ENCODE measurements at regions not wholly inside any gene's neighbourhood (a gene's known extent, or its start where the extent isn't known, plus 50 kb on each side); places are given as distances from the start of the nearest gene placed in this dataset.

- no peaks in the 10 kb centered on the region for H3K36me3 ChIP-seq (ENCODE audit: insufficient read depth, low read length)
- no peaks in the 10 kb centered on the region for H3K79me2 ChIP-seq (replicated peaks; ENCODE audit: insufficient read depth, low read length)
- TF ChIP-seq SMC3 (conservative IDR thresholded peaks at IDR 0.05; ENCODE audit: poor library complexity) (no peak), EZH2 (IDR thresholded peaks at IDR 0.05; ENCODE audit: borderline replicate concordance, insufficient read depth, low read length, poor library complexity, severe bottlenecking) (no peak), RAD21 (conservative IDR thresholded peaks at IDR 0.05) (no peak), TAF1 (IDR thresholded peaks at IDR 0.05; ENCODE audit: low read depth) (no peak), REST (IDR thresholded peaks at IDR 0.05; ENCODE audit: borderline replicate concordance) (no peak), CTCF (IDR thresholded peaks at IDR 0.05; ENCODE audit: poor library complexity, severe bottlenecking) (no peak), MXI1 (conservative IDR thresholded peaks at IDR 0.05; ENCODE audit: poor library complexity, severe bottlenecking) (no peak), POLR2AphosphoS5 (IDR thresholded peaks at IDR 0.05) (no peak), EP300 (conservative IDR thresholded peaks at IDR 0.05; ENCODE audit: poor library complexity, severe bottlenecking) (no peak)
- no peaks in the 10 kb centered on the region for H4K20me1 ChIP-seq (ENCODE audit: insufficient read depth)
- no peak overlapping the region for H3K4me3 ChIP-seq (ENCODE audit: low read length)
- no peaks in the 10 kb centered on the region for H3K9me2 ChIP-seq (ENCODE audit: insufficient read depth, low read length)
- no peak overlapping the region for H3K27ac ChIP-seq (ENCODE audit: low read length)
- H2AFZ ChIP-seq (ENCODE audit: low read depth, low read length): no peak overlapping the region
- no peak overlapping the region for H3K9ac ChIP-seq (ENCODE audit: low read length)
- H3F3A ChIP-seq (ENCODE audit: insufficient read depth, low read length, poor library complexity, severe bottlenecking): no peaks in the 10 kb centered on the region
- no peaks in the 10 kb centered on the region for H3K27me3 ChIP-seq (ENCODE audit: insufficient read depth, low read depth, low read length)
- H3K9me3 ChIP-seq (ENCODE audit: low read length): no peaks in the 10 kb centered on the region
- H3K4me2 ChIP-seq (ENCODE audit: low read length): no peak overlapping the region
Observed at GRCh38 chr18:78865771-78866310, 113.8 kb upstream of the SALL3 start.

- Histone ChIP-seq H2AFZ (ENCODE audit: low read depth, low read length) (no peak overlapping the region), H3K27ac (ENCODE audit: low read length) (no peak overlapping the region), H3K4me2 (ENCODE audit: low read length) (no peak overlapping the region), H3K9me2 (ENCODE audit: insufficient read depth, low read length) (no peaks in the 10 kb centered on the region), H3K9ac (ENCODE audit: low read length) (no peak overlapping the region), H3K27me3 (ENCODE audit: insufficient read depth, low read depth, low read length) (no peaks in the 10 kb centered on the region), H3F3A (ENCODE audit: insufficient read depth, low read length, poor library complexity, severe bottlenecking) (no peaks in the 10 kb centered on the region), H3K4me3 (ENCODE audit: low read length) (no peak overlapping the region), H3K79me2 (replicated peaks; ENCODE audit: insufficient read depth, low read length) (no peaks in the 10 kb centered on the region), H3K36me3 (ENCODE audit: insufficient read depth, low read length) (no peaks in the 10 kb centered on the region), H4K20me1 (ENCODE audit: insufficient read depth) (no peaks in the 10 kb centered on the region), H3K9me3 (ENCODE audit: low read length) (no peaks in the 10 kb centered on the region)
- TF ChIP-seq MXI1 (conservative IDR thresholded peaks at IDR 0.05; ENCODE audit: poor library complexity, severe bottlenecking) (no peak), EZH2 (IDR thresholded peaks at IDR 0.05; ENCODE audit: borderline replicate concordance, insufficient read depth, low read length, poor library complexity, severe bottlenecking) (no peak), RAD21 (conservative IDR thresholded peaks at IDR 0.05) (no peak), EP300 (conservative IDR thresholded peaks at IDR 0.05; ENCODE audit: poor library complexity, severe bottlenecking) (no peak), SMC3 (conservative IDR thresholded peaks at IDR 0.05; ENCODE audit: poor library complexity) (no peak), TAF1 (IDR thresholded peaks at IDR 0.05; ENCODE audit: low read depth) (no peak), POLR2AphosphoS5 (IDR thresholded peaks at IDR 0.05) (no peak), REST (IDR thresholded peaks at IDR 0.05; ENCODE audit: borderline replicate concordance) (no peak), CTCF (IDR thresholded peaks at IDR 0.05; ENCODE audit: poor library complexity, severe bottlenecking) (no peak)
Observed at GRCh38 chr18:78867131-78867530, 112.5 kb upstream of the SALL3 start.
